PC-9 (cell line): ENCODE measurements at regions not wholly inside any gene's neighbourhood (a gene's known extent, or its start where the extent isn't known, plus 50 kb on each side); places are given as distances from the start of the nearest gene placed in this dataset.

Source experiments
- BruUV-seq: library from RNA; stranded (reverse); fragments of 400-500 nt; replicated peaks from 2 replicates; lab custom pipeline; 2021; lab: Mats Ljungman, UMichigan
- CTCF ChIA-PET: fragments of 300-600 bp; sonication (Branson Sonifier 250); formaldehyde crosslinking; loops from one replicate; lab custom pipeline; 2022; ENCODE audit warnings: antibody characterized with exemption; lab: Charles Lee
- POLR2A ChIA-PET: fragments of 300-600 bp; sonication (Branson Sonifier 250); formaldehyde crosslinking; loops from one replicate; lab custom pipeline; 2022; ENCODE audit warnings: antibody characterized with exemption; ENCODE audit not compliant: unreplicated experiment; lab: Charles Lee
- DNase-seq, 2 experiments: peaks; one replicate each; pipeline versions ENCODE4 v3.0.0 to v3.0.0-alpha.2; 2015 to 2022; ENCODE audit warnings: mixed read lengths in 1 of 2
- H2AFZ ChIP-seq: fragments of 200-600 bp; sonication (generic); 2 replicates; pipeline ENCODE4 v1.8.1; 2017; ENCODE audit warnings: antibody characterized with exemption
- H3F3A ChIP-seq: fragments of 200-600 bp; sonication (generic); 2 replicates; pipeline ENCODE4 v1.8.1; 2017; ENCODE audit warnings: antibody characterized with exemption, mild to moderate bottlenecking, low read depth; ENCODE audit not compliant: insufficient read depth
- H3K27ac ChIP-seq: fragments of 200-600 bp; sonication (generic); 2 replicates; pipeline ENCODE4 v1.6.1; 2016; ENCODE audit warnings: mixed run types
- H3K27me3 ChIP-seq: fragments of 200-600 bp; sonication (generic); 2 replicates; pipeline ENCODE4 v1.6.1; 2016; ENCODE audit warnings: low read depth, mixed run types; ENCODE audit not compliant: insufficient read depth
- H3K36me3 ChIP-seq: fragments of 200-600 bp; sonication (generic); 2 replicates; pipeline ENCODE4 v1.6.1; 2016; ENCODE audit warnings: low read depth, mixed run types
- H3K4me1 ChIP-seq: fragments of 200-600 bp; sonication (generic); replicated peaks from 2 replicates; pipeline ENCODE4 v1.6.1; 2016; ENCODE audit warnings: mixed run types; ENCODE audit not compliant: insufficient read depth
- H3K4me2 ChIP-seq: fragments of 200-600 bp; sonication (generic); 2 replicates; pipeline ENCODE4 v1.6.1; 2017; ENCODE audit warnings: mixed run types
- H3K4me3 ChIP-seq: fragments of 200-600 bp; sonication (generic); 2 replicates; pipeline ENCODE4 v1.6.1; 2016; ENCODE audit warnings: mixed run types
- H3K79me2 ChIP-seq: fragments of 200-600 bp; sonication (generic); 2 replicates; pipeline ENCODE4 v1.6.1; 2017; ENCODE audit warnings: low read depth, mixed run types
- H3K9me2 ChIP-seq: fragments of 200-600 bp; sonication (generic); 2 replicates; pipeline ENCODE4 v1.8.1; 2017; ENCODE audit warnings: mild to moderate bottlenecking; ENCODE audit not compliant: insufficient read depth
- H3K9me3 ChIP-seq: fragments of 200-600 bp; sonication (generic); 2 replicates; pipeline ENCODE4 v1.8.1; 2016; ENCODE audit warnings: low read depth; ENCODE audit not compliant: insufficient read depth
- H4K20me1 ChIP-seq: fragments of 200-600 bp; sonication (generic); 2 replicates; pipeline ENCODE4 v1.8.1; 2017; ENCODE audit not compliant: insufficient read depth
- CTCF ChIP-seq: fragments of 200-600 bp; sonication (generic); conservative IDR thresholded peaks from 2 replicates; pipeline ENCODE4 v1.6.1; 2017; ENCODE audit warnings: mixed run types, antibody characterized with exemption, mild to moderate bottlenecking, moderate library complexity
- EZH2 ChIP-seq: fragments of 200-600 bp; sonication (generic); IDR thresholded peaks from 2 replicates; pipeline ENCODE4 v1.8.0; 2017; ENCODE audit warnings: antibody characterized with exemption, low read depth
- intact Hi-C: fragments of 100-400 bp; cut with micrococcal nuclease; formaldehyde crosslinking; loops from one replicate; pipeline ENCODE4 v1.10.0; 2022; ENCODE audit not compliant: unreplicated experiment

GRCh38 chr16:86923656-86924055 lies 345.3 kb downstream of the FOXL1 start:
- intact Hi-C loops: no loop called here
- Histone ChIP-seq H3K4me3 (no peak overlapping the region), H3K4me1 (no peaks in the 10 kb centered on the region), H4K20me1 (no peaks in the 10 kb centered on the region; the same call in 1 of the 2 replicates), H3K27me3 (peaks cover 100% of the 10 kb centered on the region), H3K79me2 (no peaks in the 10 kb centered on the region), H3K4me2 (no peak overlapping the region), H3F3A (no peaks in the 10 kb centered on the region), H3K27ac (no peak overlapping the region), H3K9me3 (no peaks in the 10 kb centered on the region), H3K36me3 (no peaks in the 10 kb centered on the region), H2AFZ (no peak overlapping the region), H3K9me2 (no peaks in the 10 kb centered on the region)
- DNase-seq: no peak
- ChIA-PET CTCF (no interaction called here), POLR2A (no interaction called here)
- TF ChIP-seq CTCF (no peak), EZH2 (no peak)
- no TSS peak for BruUV-seq

DNA sequence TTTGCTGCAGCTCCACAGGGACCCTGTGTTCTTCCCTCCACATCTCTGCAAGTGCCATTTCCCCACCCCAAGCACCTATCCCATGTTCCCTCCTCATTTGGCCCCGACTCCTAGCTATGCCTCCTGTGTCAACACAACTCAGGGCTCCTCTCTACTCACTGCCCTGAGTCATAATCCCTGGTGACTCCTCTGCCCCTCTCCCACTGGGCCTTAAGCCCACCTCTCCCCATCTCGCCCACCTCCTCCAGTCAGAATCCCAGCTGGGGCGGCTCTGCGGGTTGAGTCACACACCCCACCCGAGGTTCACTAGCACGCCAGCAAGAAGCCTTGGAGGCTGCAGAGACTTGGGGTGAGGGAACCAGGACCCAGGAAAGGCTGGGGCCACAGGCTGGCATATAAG lies 346.2 kb downstream of the FOXL1 start:
- Histone ChIP-seq H3F3A (no peaks in the 10 kb centered on the region), H3K27ac (no peak overlapping the region), H3K4me3 (no peak overlapping the region), H3K4me1 (no peaks in the 10 kb centered on the region), H3K36me3 (no peaks in the 10 kb centered on the region), H3K27me3 (peaks cover 100% of the 10 kb centered on the region), H2AFZ (no peak overlapping the region), H3K9me2 (no peaks in the 10 kb centered on the region), H3K79me2 (no peaks in the 10 kb centered on the region), H4K20me1 (no peaks in the 10 kb centered on the region; the same call in 1 of the 2 replicates), H3K9me3 (no peaks in the 10 kb centered on the region), H3K4me2 (no peak overlapping the region)
- intact Hi-C loops: no loop called here
- BruUV-seq: no TSS peak
- ChIA-PET POLR2A (no interaction called here), CTCF (no interaction called here)
- no peak for TF ChIP-seq EZH2
- TF ChIP-seq CTCF: no peak
- no peak for DNase-seq

GRCh38 chr16:86925067-86925791 lies 346.9 kb downstream of the FOXL1 start:
- Histone ChIP-seq H3K4me2 (no peak overlapping the region), H3K27me3 (peaks cover 100% of the 10 kb centered on the region), H3K9me2 (no peaks in the 10 kb centered on the region), H2AFZ (no peak overlapping the region), H4K20me1 (no peaks in the 10 kb centered on the region; the same call in 1 of the 2 replicates), H3K36me3 (no peaks in the 10 kb centered on the region), H3K27ac (no peak overlapping the region), H3K79me2 (no peaks in the 10 kb centered on the region), H3K4me1 (no peaks in the 10 kb centered on the region), H3K9me3 (no peaks in the 10 kb centered on the region), H3F3A (no peaks in the 10 kb centered on the region), H3K4me3 (no peak overlapping the region)
- no TSS peak for BruUV-seq
- TF ChIP-seq CTCF: no peak
- ChIA-PET POLR2A (no interaction called here), CTCF (no interaction called here)
- no peak for DNase-seq
- intact Hi-C loops: no loop called here
